ENCODE measurements at regions not wholly inside any gene's neighbourhood (a gene's known extent, or its start where the extent isn't known, plus 50 kb on each side); places are given as distances from the start of the nearest gene placed in this dataset.

DNA sequence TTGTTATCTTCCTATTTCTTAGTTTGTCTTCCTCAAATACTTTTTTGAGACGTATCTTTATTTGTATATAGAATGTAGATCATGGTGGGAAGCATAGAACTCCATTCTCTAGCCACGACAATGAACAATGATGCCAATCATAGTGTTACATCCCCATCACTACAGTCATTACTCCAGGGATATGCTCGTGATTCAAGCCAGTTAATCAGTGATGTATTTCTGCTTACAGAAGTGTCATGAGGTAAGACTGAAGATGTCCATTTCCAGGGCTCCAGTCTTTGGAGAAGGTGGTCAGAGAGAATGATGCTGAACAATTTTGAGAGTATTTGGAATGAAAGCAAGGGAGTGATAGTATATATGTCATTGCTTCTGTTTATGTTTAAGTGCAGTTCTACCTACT, 777.2 kb upstream of the TMEFF2 start:
- H2BK5ac ChIP-seq (ENCODE audit: low read depth, low read length): no peak overlapping the region
- H3K27ac ChIP-seq (ENCODE audit: low read depth, low read length): no peak overlapping the region
- no peak overlapping the region for H3K14ac ChIP-seq (ENCODE audit: insufficient read length)
- H3K4me1 ChIP-seq (replicated peaks in 1 of 4; ENCODE audit: control insufficient read depth in 3 of 4, insufficient read depth in 4 of 4, low read length in 3 of 4): no peaks in the 10 kb centered on the region
- H2BK20ac ChIP-seq (ENCODE audit: low read length): no peak overlapping the region
- H3K23ac ChIP-seq (ENCODE audit: insufficient read length): no peak overlapping the region
- ChIA-PET POLR2A (ENCODE audit: partially characterized antibody) (no interaction called here), CTCF (ENCODE audit: partially characterized antibody) (no interaction called here)
- H3K9ac ChIP-seq (replicated peaks in 1 of 4; ENCODE audit: extremely low read depth in 1 of 4, low read depth in 3 of 4, low read length in 3 of 4): no peak overlapping the region
- TF ChIP-seq BRCA1 (IDR thresholded peaks at IDR 0.05; ENCODE audit: low read depth, low read length): no peak
- no peak for TF ChIP-seq TAF1 (IDR thresholded peaks at IDR 0.05; ENCODE audit: low read depth, low read length)
- TF ChIP-seq CTBP2 (IDR thresholded peaks at IDR 0.05; ENCODE audit: borderline replicate concordance, insufficient read depth, insufficient read length, low read length): no peak
- TF ChIP-seq CEBPB (IDR thresholded peaks at IDR 0.05; ENCODE audit: low read depth, low read length): no peak
- TF ChIP-seq JUND (IDR thresholded peaks at IDR 0.05; ENCODE audit: low read length): no peak
- no peak for TF ChIP-seq EZH2 (IDR thresholded peaks at IDR 0.05; ENCODE audit: low read depth, low read length, severe bottlenecking)
- no peak for TF ChIP-seq CBX8 (IDR thresholded peaks at IDR 0.05; ENCODE audit: borderline replicate concordance, low read depth, low read length)
- no peak for TF ChIP-seq KDM1A (IDR thresholded peaks at IDR 0.05; ENCODE audit: borderline replicate concordance, low read length)
- TF ChIP-seq CHD2 (IDR thresholded peaks at IDR 0.05; ENCODE audit: low read length): no peak
- no peak for TF ChIP-seq NANOG (IDR thresholded peaks at IDR 0.05; ENCODE audit: insufficient read depth, low read depth, low read length, poor library complexity, severe bottlenecking)
- TF ChIP-seq YY1 (IDR thresholded peaks at IDR 0.05; ENCODE audit: low read depth, low read length): no peak
- no peak overlapping the region for H2AFZ ChIP-seq (ENCODE audit: low read length)
- no peaks in the 10 kb centered on the region for H3K79me2 ChIP-seq (ENCODE audit: control insufficient read depth in 1 of 2, insufficient read depth in 2 of 2, low read length in 2 of 2)
- H3K9me3 ChIP-seq (ENCODE audit: insufficient read depth in 2 of 2, low read depth in 1 of 2, low read length in 1 of 2): no peaks in the 10 kb centered on the region
- no peak overlapping the region for H4K5ac ChIP-seq (ENCODE audit: insufficient read length, low read depth, low read length)
- H2BK120ac ChIP-seq (replicated peaks; ENCODE audit: low read depth, low read length): no peak overlapping the region
- H3K27me3 ChIP-seq (replicated peaks in 1 of 4; ENCODE audit: control insufficient read depth in 3 of 4, extremely low read depth in 1 of 4, insufficient read depth in 3 of 4, low read length in 3 of 4): no peaks in the 10 kb centered on the region
- WGBS, 2 experiments (ENCODE audit: extremely low coverage in 1 of 2, insufficient coverage in 1 of 2, insufficient read length in 1 of 2, insufficient replicate concordance in 2 of 2, low coverage in 1 of 2, low lambda C conversion rate in 2 of 2, missing lambda C conversion rate in 1 of 2): 83% methylated on average over 3 of the region's 3 CpGs; no CpG with 5 or more reads in 1 of the 2 experiments
- H4K8ac ChIP-seq (ENCODE audit: extremely low read depth, insufficient read depth, low read length): no peak overlapping the region
- no peak overlapping the region for H2AK5ac ChIP-seq (ENCODE audit: low read depth, low read length)
- FAIRE-seq: no peak
- no peak overlapping the region for H3K18ac ChIP-seq (ENCODE audit: extremely low read depth, low read length)
- no peaks in the 10 kb centered on the region for H4K20me1 ChIP-seq (replicated peaks in 1 of 2; ENCODE audit: control insufficient read depth in 1 of 2, insufficient read depth in 2 of 2, low read length in 2 of 2)
- no peaks in the 10 kb centered on the region for H3K79me1 ChIP-seq (ENCODE audit: low read depth, low read length)
- H2BK15ac ChIP-seq (ENCODE audit: low read length): no peak overlapping the region
- no peak for DNase-seq (ENCODE audit: low read depth in 1 of 2, low spot score in 2 of 2)
- no peak overlapping the region for H3K4me2 ChIP-seq (ENCODE audit: insufficient read depth in 1 of 2, low read depth in 2 of 2, low read length in 2 of 2)
- no peak overlapping the region for H4K91ac ChIP-seq (replicated peaks; ENCODE audit: insufficient read length, low read length)
- no peaks in the 10 kb centered on the region for H3K36me3 ChIP-seq (ENCODE audit: control insufficient read depth in 2 of 4, insufficient read depth in 4 of 4, low read length in 3 of 4)
- no peak overlapping the region for H3K56ac ChIP-seq (replicated peaks; ENCODE audit: insufficient read length, low read depth, low read length)
- H3K4me3 ChIP-seq (ENCODE audit: extremely low read depth in 1 of 4, insufficient read depth in 2 of 4, low read depth in 3 of 4, low read length in 4 of 4): no peak overlapping the region
- no peaks in the 10 kb centered on the region for H3K23me2 ChIP-seq (ENCODE audit: low read depth, low read length)
- no peak overlapping the region for H2BK12ac ChIP-seq (ENCODE audit: low read depth, low read length)
- H3K4ac ChIP-seq (replicated peaks; ENCODE audit: insufficient read length, low read depth, low read length): no peak overlapping the region
